Gastroesophageal sphincter (tissue), 3 donors: ENCODE measurements at regions not wholly inside any gene's neighbourhood (a gene's known extent, or its start where the extent isn't known, plus 50 kb on each side); places are given as distances from the start of the nearest gene placed in this dataset.

Source experiments
- CTCF ChIP-seq, 4 experiments: fragments of 200-600 bp in 2 of 4; fragments of 450-650 bp in 2 of 4; sonication (generic) in 1 of 4; IDR thresholded peaks; one replicate each; pipeline ENCODE4 v1.5.1; 2017 to 2019; ENCODE audit warnings: antibody characterized with exemption in 4 of 4, mild to moderate bottlenecking in 2 of 4, moderate library complexity in 2 of 4
- POLR2A ChIP-seq, 2 donors: fragments of 450-650 bp; IDR thresholded peaks; one replicate each; pipeline ENCODE4 v1.6.1; 2017; ENCODE audit warnings: antibody characterized with exemption in 2 of 2, mild to moderate bottlenecking in 2 of 2, moderate library complexity in 1 of 2
- POLR2AphosphoS5 ChIP-seq: sonication (generic); formaldehyde crosslinking; IDR thresholded peaks from one replicate; pipeline ENCODE4 v1.6.1; 2017; ENCODE audit warnings: antibody characterized with exemption

- TF ChIP-seq POLR2A (IDR thresholded peaks at IDR 0.05) = no peak
- TF ChIP-seq CTCF (IDR thresholded peaks at IDR 0.05) = peak; percentile 24 to 60 (median 36)
- TF ChIP-seq POLR2AphosphoS5 = no peak
These were observed 135.9 kb downstream of the TM2D1 start for GRCh38 chr1:61588736-61589672.
